Sigmoid colon (tissue), 6 donors: ENCODE measurements at regions not wholly inside any gene's neighbourhood (a gene's known extent, or its start where the extent isn't known, plus 50 kb on each side); places are given as distances from the start of the nearest gene placed in this dataset.

Experiments used
- DNase-seq: peaks from one replicate; pipeline ENCODE4 v3.0.0-alpha.2; 2019
- H3K27ac ChIP-seq, 4 donors: fragments of 200-600 bp; sonication (generic); one replicate each; pipeline ENCODE4 v1.5.1; 2016 to 2019; ENCODE audit warnings: mild to moderate bottlenecking in 1 of 4
- H3K27me3 ChIP-seq, 3 donors: fragments of 200-600 bp; sonication (generic); one replicate each; pipeline ENCODE4 v1.5.1; 2019; ENCODE audit warnings: mild to moderate bottlenecking in 1 of 3
- H3K36me3 ChIP-seq, 4 donors: fragments of 200-600 bp; sonication (generic); one replicate each; pipeline ENCODE4 v1.5.1; 2016 to 2019
- H3K4me1 ChIP-seq, 4 donors: fragments of 200-600 bp; sonication (generic); one replicate each; pipeline ENCODE4 v1.5.1; 2017 to 2019
- H3K4me3 ChIP-seq, 4 donors: fragments of 200-600 bp; sonication (generic); one replicate each; pipeline ENCODE4 v1.5.1; 2017 to 2019; ENCODE audit warnings: mild to moderate bottlenecking in 2 of 4, moderate library complexity in 1 of 4
- H3K9me3 ChIP-seq, 4 donors: fragments of 200-600 bp in 3 of 4; sonication (generic) in 3 of 4; one replicate each; pipeline versions ENCODE4 v1.5.1 to v1.6.1; 2013 to 2019
- CTCF ChIP-seq, 4 experiments: fragments of 450-650 bp in 3 of 4; fragments of 200-600 bp in 1 of 4; IDR thresholded peaks; one replicate each; pipeline ENCODE4 v1.5.1; 2016 to 2019; ENCODE audit warnings: antibody characterized with exemption in 4 of 4, mild to moderate bottlenecking in 3 of 4, moderate library complexity in 2 of 4
- EP300 ChIP-seq, 4 donors: sonication (generic); formaldehyde crosslinking; IDR thresholded peaks; one replicate each; pipeline ENCODE4 v1.6.1; 2017; ENCODE audit warnings: antibody characterized with exemption in 4 of 4
- POLR2A ChIP-seq, 2 donors: fragments of 450-650 bp; IDR thresholded peaks; one replicate each; pipeline ENCODE4 v1.6.1; 2016; ENCODE audit warnings: antibody characterized with exemption in 2 of 2, mild to moderate bottlenecking in 2 of 2, moderate library complexity in 2 of 2
- POLR2AphosphoS5 ChIP-seq, 4 donors: sonication (generic); formaldehyde crosslinking; IDR thresholded peaks; one replicate each; pipeline ENCODE4 v1.6.1; 2017; ENCODE audit warnings: antibody characterized with exemption in 4 of 4
- WGBS, 2 donors: extraction: QIAGEN DNeasy Blood & Tissue Kit; methylation state at CpG; one replicate each; pipeline ENCODE4 v1.1.7; 2013; 5-methylcytosine and 5-hydroxymethylcytosine counted together
- intact Hi-C: fragments of 100-400 bp; cut with DNase I; formaldehyde crosslinking; loops from one replicate; pipeline ENCODE4 v1.15.1; 2023
- donor health status: healthy with polysubstance abuse.
- donor health status: healthy.

- no peak overlapping the region for H3K4me3 ChIP-seq
- 81 to 88% methylated on average over 3 of the region's 3 CpGs for WGBS, 2 donors
- intact Hi-C loops, result no loop called here
- no peaks in the 10 kb centered on the region for H3K4me1 ChIP-seq
- H3K27me3 ChIP-seq, result no peaks in the 10 kb centered on the region
- no peak for DNase-seq
- no peak for TF ChIP-seq POLR2AphosphoS5 (IDR thresholded peaks at IDR 0.05)
- no peak for TF ChIP-seq EP300 (IDR thresholded peaks at IDR 0.05)
- no peak for TF ChIP-seq POLR2A (IDR thresholded peaks at IDR 0.05)
- TF ChIP-seq CTCF (IDR thresholded peaks at IDR 0.05), result no peak
- H3K9me3 ChIP-seq, result no peaks in the 10 kb centered on the region
- H3K27ac ChIP-seq, result no peak overlapping the region
- no peaks in the 10 kb centered on the region for H3K36me3 ChIP-seq
These were observed 578.6 kb upstream of the CA10 start for GRCh38 chr17:52737071-52737470.

GRCh38 chr17:52732841-52733240 lies 574.3 kb upstream of the CA10 start:
- intact Hi-C loops, result no loop called here
- no peak overlapping the region for H3K4me3 ChIP-seq
- WGBS, 2 donors, result 47 to 64% methylated on average over 1 of the region's 1 CpG

DNA sequence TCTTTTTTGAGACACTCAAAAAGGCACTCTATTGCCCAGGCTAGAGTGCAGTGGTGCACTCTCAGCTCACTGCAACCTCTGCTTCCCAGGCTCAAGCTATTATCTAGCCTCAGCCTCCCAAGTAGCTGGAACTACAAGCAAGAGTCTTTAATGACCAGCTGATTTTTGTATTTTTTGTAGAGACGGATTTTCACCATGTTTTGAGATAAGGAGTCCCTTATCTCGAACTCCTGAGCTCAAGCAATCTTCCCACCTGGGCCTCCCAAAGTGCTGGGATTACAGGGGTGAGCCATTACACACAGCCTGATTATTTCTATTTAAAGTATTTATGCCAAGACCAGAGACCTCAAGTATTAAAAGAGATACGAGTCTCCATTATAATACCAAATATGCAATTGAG lies 566.1 kb upstream of the CA10 start:
- TF ChIP-seq EP300 (IDR thresholded peaks at IDR 0.05), result no peak
- no peak for TF ChIP-seq CTCF (IDR thresholded peaks at IDR 0.05)
- TF ChIP-seq POLR2AphosphoS5 (IDR thresholded peaks at IDR 0.05), result no peak
- no peak for TF ChIP-seq POLR2A (IDR thresholded peaks at IDR 0.05)
- no peak overlapping the region for H3K4me3 ChIP-seq
- H3K9me3 ChIP-seq, result no peaks in the 10 kb centered on the region
- WGBS, 2 donors, result 83 to 85% methylated on average over 3 of the region's 3 CpGs
- H3K36me3 ChIP-seq, result no peaks in the 10 kb centered on the region
- no peaks in the 10 kb centered on the region for H3K27me3 ChIP-seq
- no peak overlapping the region for H3K27ac ChIP-seq
- no peak for DNase-seq
- H3K4me1 ChIP-seq, result no peaks in the 10 kb centered on the region
- intact Hi-C loops, result no loop called here

More at GRCh38 chr17:52732841-52733240, 574.3 kb upstream of the CA10 start:
- Histone ChIP-seq H3K4me1 (no peaks in the 10 kb centered on the region), H3K36me3 (no peaks in the 10 kb centered on the region), H3K27me3 (no peaks in the 10 kb centered on the region), H3K9me3 (no peaks in the 10 kb centered on the region), H3K27ac (no peak overlapping the region)
- DNase-seq, result no peak
- TF ChIP-seq CTCF (IDR thresholded peaks at IDR 0.05), result no peak
- no peak for TF ChIP-seq POLR2AphosphoS5 (IDR thresholded peaks at IDR 0.05)

DNA sequence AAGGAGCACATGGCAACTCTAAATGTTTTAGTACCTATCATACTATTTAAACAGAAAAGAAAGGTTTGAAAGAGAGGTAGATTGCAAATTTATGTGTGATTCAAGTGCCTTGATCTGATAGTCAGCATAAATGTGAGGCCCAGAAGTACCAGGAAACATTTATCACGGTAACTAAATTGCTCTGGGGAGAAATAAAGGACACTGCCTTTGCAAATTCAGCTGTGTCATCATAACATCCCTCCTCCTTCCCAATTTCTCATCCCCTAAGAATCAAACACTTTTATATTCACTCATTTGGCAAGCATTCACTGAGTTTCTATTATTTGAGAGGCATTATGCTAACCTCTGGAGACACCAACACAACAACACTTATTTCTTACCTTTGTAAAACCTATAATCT lies 563.4 kb upstream of the CA10 start:
- TF ChIP-seq POLR2AphosphoS5 (IDR thresholded peaks at IDR 0.05), result no peak
- TF ChIP-seq EP300 (IDR thresholded peaks at IDR 0.05), result no peak
- TF ChIP-seq POLR2A (IDR thresholded peaks at IDR 0.05), result no peak
- no peak for TF ChIP-seq CTCF (IDR thresholded peaks at IDR 0.05)

DNA sequence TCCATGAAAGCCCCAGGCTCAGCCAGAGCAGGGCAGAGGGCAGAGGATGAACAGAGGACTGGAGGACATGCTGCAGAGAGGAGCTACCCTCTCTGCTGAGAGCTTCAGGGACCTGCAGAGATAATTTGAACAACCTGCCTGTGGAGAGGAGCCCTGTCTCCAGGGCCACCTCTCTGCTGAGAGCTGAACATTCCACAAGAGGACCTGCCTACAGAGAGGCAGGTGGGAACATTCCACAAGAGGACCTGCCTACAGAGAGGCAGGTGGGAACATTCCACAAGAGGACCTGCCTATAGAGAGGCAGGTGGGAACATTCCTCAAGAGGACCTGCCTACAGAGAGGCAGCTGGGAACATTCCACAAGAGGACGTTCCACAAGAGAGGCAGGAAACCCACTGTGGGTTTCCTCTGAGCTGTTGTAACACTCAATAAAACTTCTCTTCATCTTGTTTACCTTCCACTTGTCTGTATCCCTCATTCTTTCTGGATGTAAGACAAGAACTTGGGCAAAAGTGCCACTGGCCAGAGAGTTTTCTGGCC lies 551.9 kb upstream of the CA10 start:
- TF ChIP-seq POLR2A (IDR thresholded peaks at IDR 0.05) (no peak), POLR2AphosphoS5 (IDR thresholded peaks at IDR 0.05) (no peak), EP300 (IDR thresholded peaks at IDR 0.05) (no peak), CTCF (IDR thresholded peaks at IDR 0.05) (no peak)
- Histone ChIP-seq H3K27me3 (no peaks in the 10 kb centered on the region), H3K9me3 (no peaks in the 10 kb centered on the region), H3K4me3 (no peak overlapping the region), H3K27ac (no peak overlapping the region), H3K4me1 (no peaks in the 10 kb centered on the region), H3K36me3 (no peaks in the 10 kb centered on the region)
- intact Hi-C loops, result no loop called here
- 24 to 60% methylated on average over 1 of the region's 1 CpG for WGBS, 2 donors
- DNase-seq, result no peak

More for the DNA sequence above, 563.4 kb upstream of the CA10 start:
- no peaks in the 10 kb centered on the region for H3K4me1 ChIP-seq
- H3K36me3 ChIP-seq, result no peaks in the 10 kb centered on the region
- intact Hi-C loops, result no loop called here
- no peaks in the 10 kb centered on the region for H3K9me3 ChIP-seq
- 6 to 68% methylated on average over 1 of the region's 1 CpG for WGBS, 2 donors
- H3K4me3 ChIP-seq, result no peak overlapping the region
- H3K27ac ChIP-seq, result no peak overlapping the region
- no peak for DNase-seq
- no peaks in the 10 kb centered on the region for H3K27me3 ChIP-seq
